ENCODE measurements at regions not wholly inside any gene's neighbourhood (a gene's known extent, or its start where the extent isn't known, plus 50 kb on each side); places are given as distances from the start of the nearest gene placed in this dataset.
A peak's percentile ranks its signal among the peaks of the same experiment; 100 is the strongest.

DNA sequence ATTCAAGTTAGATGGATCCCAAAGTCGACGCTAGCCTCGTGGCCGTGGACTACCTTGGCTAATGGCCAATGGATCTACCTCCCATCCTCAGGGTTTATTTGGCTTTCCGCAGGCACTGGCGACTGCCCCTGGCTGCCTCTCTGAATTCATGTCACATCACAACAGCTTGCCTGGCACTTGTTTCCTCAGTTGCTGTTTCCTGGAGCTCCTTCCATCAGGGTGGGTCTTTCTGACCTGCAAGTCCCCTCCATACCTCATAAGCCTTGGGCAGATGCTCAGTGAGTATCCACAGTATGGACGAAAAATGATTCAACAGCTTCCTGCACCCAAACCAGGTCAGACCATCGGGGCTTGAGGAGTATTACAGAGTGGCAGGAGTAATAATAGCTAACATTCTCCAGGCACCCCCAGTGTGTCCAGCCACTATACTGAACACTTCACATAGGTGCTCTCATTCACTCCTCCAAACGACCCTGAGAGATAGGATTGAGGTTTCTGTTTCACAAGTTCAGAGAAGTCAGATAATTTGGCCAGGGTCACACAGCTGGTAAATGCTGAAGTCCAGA is 311.5 kb downstream of the TLE3 start:
- DNase-seq, result no peak
- Mint-ChIP-seq H3K27ac (no peak overlapping the region), H3K9me3 (peaks cover 0 to 4% (median under 1%) of the 10 kb centered on the region in 6 donors), H3K27me3 (ENCODE audit: low read depth in 3 of 3) (peaks cover 6 to 16% (median 8%) of the 10 kb centered on the region in 3 donors), H3K36me3 (no peaks in the 10 kb centered on the region), H3K4me1 (peaks cover 2 to 10% of the 10 kb centered on the region in 2 donors), H3K4me3 (no peak overlapping the region)

DNA sequence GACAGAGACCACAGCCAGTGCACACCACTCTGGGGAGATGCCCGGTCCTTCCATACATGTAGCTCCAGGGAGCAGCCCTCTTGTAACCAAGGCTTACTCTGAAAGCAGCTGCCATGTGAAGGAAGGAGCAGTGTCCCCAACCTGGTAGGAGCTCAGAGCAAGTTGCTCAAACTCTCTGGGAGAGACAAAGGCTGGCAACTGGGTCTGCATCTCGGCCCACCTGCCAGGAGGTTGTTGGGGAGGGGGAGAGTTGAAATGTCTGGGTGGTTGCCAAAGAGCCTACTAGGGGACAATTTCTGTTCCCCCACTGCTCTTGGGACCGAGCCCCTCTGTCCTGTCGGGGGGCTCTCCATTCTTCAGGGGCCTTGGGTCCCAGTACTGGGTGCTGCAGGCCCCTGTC is 309.9 kb downstream of the TLE3 start:
- Mint-ChIP-seq H3K9me3 (peaks cover 0 to 7% (median 2%) of the 10 kb centered on the region in 6 donors), H3K27me3 (ENCODE audit: low read depth in 3 of 3) (peaks cover 6 to 14% (median 14%) of the 10 kb centered on the region in 3 donors), H3K4me3 (no peak overlapping the region)

DNA sequence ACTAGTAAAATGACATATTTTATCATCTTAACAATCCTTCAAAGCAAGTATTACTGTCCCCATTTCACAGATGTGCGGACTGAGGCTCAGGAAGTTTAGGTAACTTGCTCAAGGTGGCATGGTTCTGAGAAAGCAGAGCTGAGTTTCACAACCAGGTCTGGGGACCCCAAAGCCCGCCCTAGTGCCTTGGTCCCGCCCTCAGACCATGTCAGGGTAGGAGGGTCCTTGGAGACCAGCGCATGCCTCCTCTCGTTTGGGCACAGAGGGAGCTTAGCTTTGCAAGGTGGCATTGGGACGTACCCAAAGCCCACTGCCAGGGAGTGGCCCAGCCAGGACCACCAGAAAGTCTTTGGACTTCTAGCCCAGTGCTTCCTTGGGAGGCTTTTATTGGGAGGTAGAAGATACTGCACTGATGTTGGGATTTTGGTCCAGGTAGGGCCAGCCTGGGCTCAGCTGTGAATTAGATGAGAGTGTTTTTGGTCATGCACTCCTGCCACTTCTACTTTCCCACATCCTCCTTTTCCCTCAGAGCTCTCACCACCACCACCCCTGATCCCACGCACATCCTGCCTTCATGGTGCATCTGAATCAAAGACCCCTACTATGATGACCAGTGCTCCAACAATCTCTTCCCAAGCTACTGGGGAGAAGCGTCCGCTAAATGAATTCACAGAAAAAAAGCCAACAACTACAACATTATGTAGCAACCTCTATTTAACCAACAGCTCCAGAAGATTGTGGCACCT is 307.9 kb downstream of the TLE3 start:
- H3K4me1 Mint-ChIP-seq, result no peaks in the 10 kb centered on the region
- peaks cover 0 to 7% (median 2%) of the 10 kb centered on the region in 6 donors for H3K9me3 Mint-ChIP-seq
- peaks cover 0 to 3% (median 0%) of the 10 kb centered on the region in 3 donors for H3K36me3 Mint-ChIP-seq
- no peak overlapping the region for H3K27ac Mint-ChIP-seq
- H3K4me3 Mint-ChIP-seq, result no peak overlapping the region
- H3K27me3 Mint-ChIP-seq (ENCODE audit: low read depth in 3 of 3), result peaks cover 4 to 14% (median 11%) of the 10 kb centered on the region in 3 donors
- DNase-seq, result no peak

More for the DNA sequence above, 309.9 kb downstream of the TLE3 start:
- no peak overlapping the region for H3K27ac Mint-ChIP-seq
- no peaks in the 10 kb centered on the region for H3K4me1 Mint-ChIP-seq
- DNase-seq, result no peak
- H3K36me3 Mint-ChIP-seq, result peaks cover 0 to 3% (median 0%) of the 10 kb centered on the region in 3 donors

DNA sequence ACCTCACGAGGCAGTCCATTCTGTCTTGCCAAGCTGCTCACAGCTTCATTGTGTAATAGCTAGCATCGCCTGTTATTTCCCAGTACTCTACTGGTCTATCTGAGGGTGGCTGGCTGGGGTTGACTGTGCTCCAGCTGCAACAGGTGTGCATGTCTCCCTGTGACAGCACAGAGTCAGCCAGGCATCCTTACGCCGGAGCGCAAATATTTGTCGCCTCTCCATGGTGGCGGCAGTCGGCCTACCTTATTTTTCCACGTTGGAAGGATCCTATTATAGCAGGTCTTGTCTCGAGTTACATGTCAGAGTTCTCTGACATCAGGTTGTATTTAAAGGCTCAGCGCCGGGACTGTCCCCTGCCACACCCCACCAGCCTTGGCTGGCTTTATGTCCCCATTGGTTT is 307.1 kb downstream of the TLE3 start:
- peaks cover 0 to 7% (median 2%) of the 10 kb centered on the region in 6 donors for H3K9me3 Mint-ChIP-seq
- DNase-seq, result no peak
- no peak overlapping the region for H3K4me3 Mint-ChIP-seq
- H3K36me3 Mint-ChIP-seq, result peaks cover 0 to 3% (median 0%) of the 10 kb centered on the region in 3 donors
- no peaks in the 10 kb centered on the region for H3K4me1 Mint-ChIP-seq
- H3K27me3 Mint-ChIP-seq (ENCODE audit: low read depth in 3 of 3), result peaks cover 6 to 14% (median 11%) of the 10 kb centered on the region in 3 donors
- H3K27ac Mint-ChIP-seq, result no peak overlapping the region

DNA sequence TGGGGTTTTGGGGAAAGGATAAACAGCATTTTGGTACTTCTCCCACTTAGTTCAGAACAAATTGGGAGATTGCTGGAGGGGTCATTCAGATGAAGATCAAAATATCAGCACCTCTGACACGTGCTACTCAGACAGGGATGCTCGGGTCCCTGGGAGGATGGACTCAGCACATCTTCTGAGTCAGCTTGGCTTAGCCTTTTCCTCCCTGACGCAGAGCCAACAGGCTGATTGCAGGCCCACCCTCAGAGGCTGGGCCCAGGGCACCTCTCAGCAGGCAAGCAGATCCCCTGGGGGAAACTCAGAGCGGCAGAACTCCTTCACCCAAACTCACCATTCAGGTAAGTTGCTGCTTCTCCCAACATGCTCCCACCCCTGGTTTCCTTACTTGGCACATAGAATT is 304.9 kb downstream of the TLE3 start:
- Mint-ChIP-seq H3K27ac (no peak overlapping the region), H3K36me3 (peaks cover 0 to 3% (median 0%) of the 10 kb centered on the region in 3 donors), H3K4me1 (no peaks in the 10 kb centered on the region), H3K27me3 (ENCODE audit: low read depth in 3 of 3) (peaks cover 7 to 13% (median 11%) of the 10 kb centered on the region in 3 donors), H3K4me3 (no peak overlapping the region), H3K9me3 (peaks cover 0 to 7% (median 2%) of the 10 kb centered on the region in 6 donors)
- DNase-seq, result no peak

DNA sequence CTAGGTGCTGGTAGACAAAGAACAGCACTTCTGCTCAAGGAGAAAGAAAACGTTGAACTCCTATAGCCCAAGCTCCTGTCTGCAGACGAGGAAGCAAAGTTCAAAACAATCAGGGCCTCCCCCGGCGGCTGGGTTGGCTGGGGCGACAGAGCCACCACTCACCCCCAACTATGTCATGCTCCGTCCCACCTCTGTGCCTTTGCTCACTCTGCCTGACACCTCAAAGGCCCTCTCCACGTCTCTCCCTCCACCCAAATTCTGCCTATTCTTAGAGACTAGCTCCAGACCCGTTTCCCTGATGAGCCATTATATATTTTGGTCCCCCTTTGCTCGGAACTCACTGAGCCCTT is 304.3 kb downstream of the TLE3 start:
- H3K9me3 Mint-ChIP-seq, result peaks cover 0 to 7% (median 2%) of the 10 kb centered on the region in 6 donors
- H3K4me1 Mint-ChIP-seq, result no peaks in the 10 kb centered on the region
- no peak for DNase-seq
- H3K27ac Mint-ChIP-seq, result peak overlapping the region in 1 of 6 donors; percentile 16
- no peak overlapping the region for H3K4me3 Mint-ChIP-seq
- H3K36me3 Mint-ChIP-seq, result peaks cover 0 to 3% (median 0%) of the 10 kb centered on the region in 3 donors
- peaks cover 7 to 13% (median 11%) of the 10 kb centered on the region in 3 donors for H3K27me3 Mint-ChIP-seq (ENCODE audit: low read depth in 3 of 3)

DNA sequence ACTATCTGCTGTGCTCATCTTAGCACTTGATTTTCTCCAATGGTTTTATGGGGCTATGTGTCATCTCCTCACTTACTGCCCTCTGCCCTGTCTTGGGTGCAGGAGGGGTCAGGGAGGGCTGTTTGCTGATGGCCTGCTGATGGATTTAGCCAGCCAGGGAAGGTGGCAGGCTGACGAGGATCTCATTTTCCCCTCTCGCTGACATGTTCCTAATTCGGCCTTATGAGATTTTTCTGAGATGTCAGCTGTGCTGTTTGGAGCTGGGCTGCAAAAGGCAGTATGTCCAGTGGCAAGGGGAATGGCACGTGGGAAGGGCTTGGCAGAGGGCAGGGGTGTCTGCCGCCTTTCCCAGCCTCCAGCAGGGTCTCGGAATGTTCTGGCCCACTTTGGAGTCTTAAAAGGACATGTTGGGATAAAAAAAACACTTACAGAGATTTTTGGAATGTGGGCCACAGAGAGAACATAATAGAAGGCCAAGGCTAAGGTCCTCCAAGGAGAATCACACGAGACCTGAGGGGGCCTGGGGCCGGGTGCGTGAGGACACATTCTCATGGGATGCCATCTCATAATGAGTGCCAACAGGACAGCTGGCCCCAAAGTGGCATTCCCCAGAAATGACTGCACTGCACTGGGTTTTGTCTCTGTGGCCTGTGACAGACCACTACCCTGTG is 303.8 kb downstream of the TLE3 start:
- Mint-ChIP-seq H3K4me1 (no peaks in the 10 kb centered on the region), H3K27ac (peak overlapping the region in 1 of 6 donors; percentile 16), H3K27me3 (ENCODE audit: low read depth in 3 of 3) (peaks cover 7 to 13% (median 11%) of the 10 kb centered on the region in 3 donors), H3K36me3 (peaks cover 0 to 3% (median 0%) of the 10 kb centered on the region in 3 donors), H3K4me3 (no peak overlapping the region), H3K9me3 (peaks cover 0 to 7% (median 2%) of the 10 kb centered on the region in 6 donors)
- no peak for DNase-seq

DNA sequence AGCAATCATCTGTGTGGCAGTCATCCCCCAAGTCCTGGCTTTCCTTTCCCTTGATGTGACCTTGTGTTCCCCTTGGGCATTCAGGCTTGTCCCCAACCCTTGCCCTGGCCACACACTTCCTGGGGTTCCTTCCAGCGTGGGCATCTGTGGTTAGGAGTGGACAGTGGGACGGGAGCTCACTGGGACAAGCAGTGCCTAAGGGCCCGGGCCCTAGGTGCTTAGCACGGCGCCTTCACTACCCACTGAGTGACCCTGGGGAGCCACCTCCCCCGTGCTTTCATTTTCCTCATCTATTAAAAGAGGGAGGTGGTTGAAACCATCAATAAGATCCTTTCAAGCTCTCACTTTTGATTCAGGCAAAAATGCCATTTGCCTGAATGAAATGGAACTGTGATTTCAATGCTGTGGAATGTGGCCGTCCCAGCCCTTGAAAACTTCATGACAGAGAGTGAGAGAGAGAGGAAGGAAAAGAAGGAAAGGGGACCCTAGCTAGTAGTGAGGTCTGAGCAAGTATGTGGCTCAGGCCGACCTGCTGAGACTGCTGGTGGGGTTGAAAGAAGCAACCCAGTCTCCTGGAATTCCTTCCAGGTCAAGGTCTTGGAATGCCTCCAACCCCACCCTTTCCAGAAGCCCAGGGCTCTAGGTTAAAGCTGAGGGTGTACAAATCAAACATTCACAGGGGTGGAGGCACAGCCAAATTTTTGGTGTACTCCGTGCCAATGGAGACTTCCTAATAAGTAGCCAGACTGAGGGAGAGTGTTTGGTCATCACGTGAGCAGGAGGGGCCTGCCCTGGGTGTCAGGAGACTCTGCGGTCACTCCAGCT is 302.9 kb downstream of the TLE3 start:
- Mint-ChIP-seq H3K27ac (no peak overlapping the region), H3K9me3 (peaks cover 0 to 7% (median 2%) of the 10 kb centered on the region in 6 donors), H3K4me1 (no peaks in the 10 kb centered on the region), H3K4me3 (no peak overlapping the region), H3K36me3 (peaks cover 0 to 3% (median 0%) of the 10 kb centered on the region in 3 donors), H3K27me3 (ENCODE audit: low read depth in 3 of 3) (peaks cover 7 to 9% (median 8%) of the 10 kb centered on the region in 3 donors)
- no peak for DNase-seq

DNA sequence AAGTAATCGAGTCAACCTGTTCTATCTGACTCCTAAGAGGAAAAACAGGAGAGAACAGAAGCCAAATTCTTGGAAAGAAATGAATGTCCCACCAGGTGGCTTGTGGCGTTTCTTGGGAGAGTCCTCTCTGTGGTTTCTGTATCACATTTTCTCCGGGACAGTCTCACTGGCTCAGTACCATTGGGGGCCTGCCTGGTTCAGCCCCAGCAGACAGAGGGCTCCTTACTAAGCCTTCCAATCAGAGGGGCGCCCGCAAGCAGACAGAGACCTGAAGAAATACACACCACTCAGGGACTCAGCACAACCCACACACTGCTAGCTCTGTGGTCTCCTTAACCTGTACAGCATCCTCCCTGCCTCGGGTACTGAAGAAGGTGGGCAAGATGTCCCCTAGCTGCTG is 302.1 kb downstream of the TLE3 start:
- Mint-ChIP-seq H3K27ac (no peak overlapping the region), H3K36me3 (peaks cover 0 to 3% (median 0%) of the 10 kb centered on the region in 3 donors), H3K4me1 (no peaks in the 10 kb centered on the region), H3K4me3 (no peak overlapping the region), H3K27me3 (ENCODE audit: low read depth in 3 of 3) (peaks cover 4 to 9% (median 5%) of the 10 kb centered on the region in 3 donors), H3K9me3 (peaks cover 0 to 7% (median 2%) of the 10 kb centered on the region in 6 donors)
- DNase-seq, result no peak

DNA sequence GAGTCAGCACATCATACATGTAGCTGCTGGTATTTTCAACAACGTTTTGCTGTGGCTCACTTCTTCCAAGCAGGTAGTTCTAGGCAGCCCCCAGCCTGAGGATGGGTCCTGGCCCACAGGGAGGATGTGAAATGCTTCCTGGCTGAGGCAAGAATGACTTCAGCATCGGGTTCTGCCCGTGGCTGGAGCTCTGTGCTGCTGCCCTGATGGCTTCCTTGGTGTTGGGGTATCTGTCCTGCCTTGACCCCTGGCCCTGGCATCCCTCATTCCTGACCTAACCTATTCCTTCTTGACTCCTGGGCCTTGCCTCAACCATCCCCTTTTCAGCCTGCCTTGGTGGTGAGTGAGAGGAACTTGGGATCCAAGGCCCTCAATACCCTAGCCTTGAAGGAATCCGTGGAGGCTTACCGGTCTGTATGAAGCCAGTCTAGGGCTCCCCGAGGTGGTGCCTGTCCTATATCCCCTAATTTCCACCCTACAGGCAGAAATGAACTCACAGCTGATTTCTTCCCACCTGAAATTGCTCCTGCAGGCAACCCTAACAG is 300.6 kb downstream of the TLE3 start:
- Mint-ChIP-seq H3K4me1 (no peaks in the 10 kb centered on the region), H3K36me3 (no peaks in the 10 kb centered on the region), H3K4me3 (no peak overlapping the region), H3K27ac (no peak overlapping the region), H3K27me3 (ENCODE audit: low read depth in 3 of 3) (peaks cover 4 to 13% (median 5%) of the 10 kb centered on the region in 3 donors), H3K9me3 (no peaks in the 10 kb centered on the region)
- DNase-seq, result no peak

DNA sequence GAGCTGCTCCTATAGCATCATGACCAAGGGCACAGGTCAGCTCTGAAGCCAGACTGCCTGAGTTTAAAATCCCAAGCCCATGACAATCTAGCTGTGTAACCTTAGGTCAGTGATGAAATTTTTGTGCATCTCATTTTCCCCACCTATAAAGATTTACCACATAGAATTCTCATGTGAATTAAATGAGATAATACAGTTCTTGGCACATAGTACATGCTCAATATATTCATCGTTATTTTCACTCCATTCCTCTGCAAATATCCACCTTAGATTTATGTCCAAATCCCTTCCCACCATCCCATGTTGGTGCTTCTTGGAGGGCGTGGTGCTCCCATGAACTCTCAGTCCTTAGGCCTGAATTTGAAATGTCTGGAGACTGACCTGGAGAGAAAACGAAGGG is 300.1 kb downstream of the TLE3 start:
- Mint-ChIP-seq H3K36me3 (no peaks in the 10 kb centered on the region), H3K4me1 (no peaks in the 10 kb centered on the region), H3K27ac (no peak overlapping the region), H3K9me3 (no peaks in the 10 kb centered on the region), H3K27me3 (ENCODE audit: low read depth in 3 of 3) (peaks cover 4 to 8% (median 5%) of the 10 kb centered on the region in 3 donors), H3K4me3 (no peak overlapping the region)
- no peak for DNase-seq

DNA sequence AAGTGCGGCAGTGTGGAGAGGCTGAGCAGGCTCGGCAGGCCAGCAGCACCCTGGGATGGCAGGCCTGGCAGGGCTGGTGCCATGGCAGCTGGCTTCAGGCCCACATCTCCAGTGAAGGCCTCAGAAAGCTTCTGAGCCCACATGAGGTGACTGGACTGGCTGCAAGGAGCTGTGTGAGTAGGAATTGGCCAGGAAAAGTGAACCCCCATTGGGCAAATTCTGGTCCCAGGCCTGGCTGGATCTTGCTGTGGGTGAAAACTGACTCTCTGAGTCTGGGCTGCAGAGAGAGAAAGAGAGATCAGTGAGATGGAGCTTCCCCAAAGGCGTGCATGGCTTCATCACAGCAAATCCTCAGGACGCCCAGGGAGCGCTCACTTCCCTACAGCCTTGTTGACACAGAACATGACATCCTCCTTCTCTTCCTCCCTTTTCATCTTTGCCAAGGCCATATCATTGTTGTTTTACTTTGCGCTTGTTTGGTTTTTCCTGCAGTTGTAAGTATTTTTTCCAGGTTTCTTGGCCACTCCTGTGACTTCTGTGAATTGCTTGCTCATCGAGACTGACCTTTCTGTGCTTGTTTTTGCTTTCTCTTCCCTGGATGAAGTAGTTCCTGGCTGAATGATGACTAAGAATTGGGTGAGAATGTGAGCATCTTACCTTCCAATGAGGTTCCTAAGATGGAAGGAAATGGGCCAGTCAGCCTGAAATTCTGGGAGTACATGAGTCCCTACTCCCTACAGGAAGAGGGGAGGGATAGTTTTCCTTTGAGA is 299.1 kb downstream of the TLE3 start:
- Mint-ChIP-seq H3K27me3 (ENCODE audit: low read depth in 3 of 3) (peaks cover 4 to 7% (median 5%) of the 10 kb centered on the region in 3 donors), H3K4me3 (no peak overlapping the region), H3K36me3 (no peaks in the 10 kb centered on the region), H3K27ac (no peak overlapping the region), H3K4me1 (no peaks in the 10 kb centered on the region), H3K9me3 (no peaks in the 10 kb centered on the region)
- no peak for DNase-seq

All from immature natural killer cell (primary cell).